ENCODE measurements at regions not wholly inside any gene's neighbourhood (a gene's known extent, or its start where the extent isn't known, plus 50 kb on each side); places are given as distances from the start of the nearest gene placed in this dataset.

DNA sequence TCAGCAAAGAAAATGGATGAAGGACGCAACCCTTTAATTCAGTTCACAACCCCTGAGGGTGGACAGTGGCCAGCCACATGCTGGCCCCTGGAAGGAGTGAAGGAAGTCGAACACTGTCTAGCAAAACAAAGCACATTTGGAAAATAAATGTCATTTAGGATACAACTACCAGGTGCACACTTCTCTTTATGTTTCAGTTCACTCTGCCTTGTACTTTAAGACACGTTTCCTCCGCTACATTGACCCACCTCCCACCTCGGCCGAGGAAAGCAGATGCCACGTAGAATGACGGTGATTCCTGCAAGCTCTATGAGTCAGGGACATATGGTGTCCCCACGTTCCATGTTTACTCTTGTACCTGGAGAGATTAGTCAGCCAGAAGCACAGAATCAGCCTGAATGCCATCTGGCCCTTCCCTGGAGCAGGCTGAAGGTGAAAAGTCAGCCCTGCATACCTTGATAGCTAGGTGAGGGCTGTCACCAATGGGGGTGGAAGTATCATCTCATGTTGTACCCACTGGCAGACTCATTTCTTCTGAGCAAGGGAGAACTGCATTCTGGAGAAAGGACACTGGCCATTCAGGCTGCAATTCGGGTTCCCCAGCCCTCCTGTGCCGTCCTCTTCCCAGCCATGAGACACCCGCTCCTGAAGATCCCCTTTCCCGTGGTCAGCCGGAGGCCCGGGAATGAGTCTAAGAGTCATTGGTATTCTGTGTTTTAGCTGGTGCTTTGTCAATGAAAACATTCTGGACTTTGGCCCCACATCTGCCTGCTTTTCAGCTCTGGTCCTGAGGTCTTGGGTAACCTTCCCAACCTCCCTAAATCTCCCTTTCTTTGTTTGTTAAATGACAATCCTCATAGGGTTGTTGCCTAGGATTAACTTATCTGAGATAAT, 60.6 kb downstream of the FOXA2 start (continued):
- TF ChIP-seq RXRA (CRISPR knock-in tag; IDR thresholded peaks at IDR 0.05), result peak; percentile 77
- no peak for TF ChIP-seq ZNF225 (CRISPR knock-in tag; IDR thresholded peaks at IDR 0.05)
- TF ChIP-seq ZFP62 (CRISPR knock-in tag; IDR thresholded peaks at IDR 0.05), result no peak
- TF ChIP-seq ZNF431 (CRISPR knock-in tag; IDR thresholded peaks at IDR 0.05; ENCODE audit: borderline replicate concordance, low read depth), result no peak
- TF ChIP-seq KDM1A (CRISPR knock-in tag; IDR thresholded peaks at IDR 0.05), result peak; percentile 47
- peak; percentile 86; the same call in 1 of the 2 replicates for TF ChIP-seq ZSCAN12 (CRISPR knock-in tag; IDR thresholded peaks at IDR 0.05)
- no peak for TF ChIP-seq NR3C1 (CRISPR knock-in tag; IDR thresholded peaks at IDR 0.05)
- TF ChIP-seq, protein P1, sequence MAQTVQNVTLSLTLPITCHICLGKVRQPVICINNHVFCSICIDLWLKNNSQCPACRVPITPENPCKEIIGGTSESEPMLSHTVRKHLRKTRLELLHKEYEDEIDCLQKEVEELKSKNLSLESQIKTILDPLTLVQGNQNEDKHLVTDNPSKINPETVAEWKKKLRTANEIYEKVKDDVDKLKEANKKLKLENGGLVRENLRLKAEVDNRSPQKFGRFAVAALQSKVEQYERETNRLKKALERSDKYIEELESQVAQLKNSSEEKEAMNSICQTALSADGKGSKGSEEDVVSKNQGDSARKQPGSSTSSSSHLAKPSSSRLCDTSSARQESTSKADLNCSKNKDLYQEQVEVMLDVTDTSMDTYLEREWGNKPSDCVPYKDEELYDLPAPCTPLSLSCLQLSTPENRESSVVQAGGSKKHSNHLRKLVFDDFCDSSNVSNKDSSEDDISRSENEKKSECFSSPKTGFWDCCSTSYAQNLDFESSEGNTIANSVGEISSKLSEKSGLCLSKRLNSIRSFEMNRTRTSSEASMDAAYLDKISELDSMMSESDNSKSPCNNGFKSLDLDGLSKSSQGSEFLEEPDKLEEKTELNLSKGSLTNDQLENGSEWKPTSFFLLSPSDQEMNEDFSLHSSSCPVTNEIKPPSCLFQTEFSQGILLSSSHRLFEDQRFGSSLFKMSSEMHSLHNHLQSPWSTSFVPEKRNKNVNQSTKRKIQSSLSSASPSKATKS (CRISPR knock-in tag; IDR thresholded peaks at IDR 0.05), result no peak
- TF ChIP-seq, protein P2, sequence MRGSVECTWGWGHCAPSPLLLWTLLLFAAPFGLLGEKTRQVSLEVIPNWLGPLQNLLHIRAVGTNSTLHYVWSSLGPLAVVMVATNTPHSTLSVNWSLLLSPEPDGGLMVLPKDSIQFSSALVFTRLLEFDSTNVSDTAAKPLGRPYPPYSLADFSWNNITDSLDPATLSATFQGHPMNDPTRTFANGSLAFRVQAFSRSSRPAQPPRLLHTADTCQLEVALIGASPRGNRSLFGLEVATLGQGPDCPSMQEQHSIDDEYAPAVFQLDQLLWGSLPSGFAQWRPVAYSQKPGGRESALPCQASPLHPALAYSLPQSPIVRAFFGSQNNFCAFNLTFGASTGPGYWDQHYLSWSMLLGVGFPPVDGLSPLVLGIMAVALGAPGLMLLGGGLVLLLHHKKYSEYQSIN (CRISPR knock-in tag; IDR thresholded peaks at IDR 0.05; ENCODE audit: borderline replicate concordance), result no peak
- TF ChIP-seq ZBTB7B (CRISPR knock-in tag; IDR thresholded peaks at IDR 0.05), result peak; percentile 90
- TF ChIP-seq ZSCAN30 (CRISPR knock-in tag; IDR thresholded peaks at IDR 0.05), result peak; percentile 81; the same call in 1 of the 2 replicates
- TF ChIP-seq ZNF30 (CRISPR knock-in tag; IDR thresholded peaks at IDR 0.05), result no peak; the same call in 1 of the 2 replicates
- TF ChIP-seq SALL2 (CRISPR knock-in tag; IDR thresholded peaks at IDR 0.05), result peak; percentile 76; the same call in 1 of the 2 replicates
- 0 out of 2 replicates have a peak, but pooled peaks have one; percentile 5 for TF ChIP-seq DDIT3 (CRISPR knock-in tag; IDR thresholded peaks at IDR 0.05)
- peak; percentile 28; the same call in 1 of the 2 replicates for TF ChIP-seq ZNF251 (CRISPR knock-in tag; IDR thresholded peaks at IDR 0.05)
- 0 out of 2 replicates have a peak, but pooled peaks have one; percentile 72 for TF ChIP-seq KLF9 (CRISPR knock-in tag; IDR thresholded peaks at IDR 0.05; ENCODE audit: low read depth)
- TF ChIP-seq, protein P3, sequence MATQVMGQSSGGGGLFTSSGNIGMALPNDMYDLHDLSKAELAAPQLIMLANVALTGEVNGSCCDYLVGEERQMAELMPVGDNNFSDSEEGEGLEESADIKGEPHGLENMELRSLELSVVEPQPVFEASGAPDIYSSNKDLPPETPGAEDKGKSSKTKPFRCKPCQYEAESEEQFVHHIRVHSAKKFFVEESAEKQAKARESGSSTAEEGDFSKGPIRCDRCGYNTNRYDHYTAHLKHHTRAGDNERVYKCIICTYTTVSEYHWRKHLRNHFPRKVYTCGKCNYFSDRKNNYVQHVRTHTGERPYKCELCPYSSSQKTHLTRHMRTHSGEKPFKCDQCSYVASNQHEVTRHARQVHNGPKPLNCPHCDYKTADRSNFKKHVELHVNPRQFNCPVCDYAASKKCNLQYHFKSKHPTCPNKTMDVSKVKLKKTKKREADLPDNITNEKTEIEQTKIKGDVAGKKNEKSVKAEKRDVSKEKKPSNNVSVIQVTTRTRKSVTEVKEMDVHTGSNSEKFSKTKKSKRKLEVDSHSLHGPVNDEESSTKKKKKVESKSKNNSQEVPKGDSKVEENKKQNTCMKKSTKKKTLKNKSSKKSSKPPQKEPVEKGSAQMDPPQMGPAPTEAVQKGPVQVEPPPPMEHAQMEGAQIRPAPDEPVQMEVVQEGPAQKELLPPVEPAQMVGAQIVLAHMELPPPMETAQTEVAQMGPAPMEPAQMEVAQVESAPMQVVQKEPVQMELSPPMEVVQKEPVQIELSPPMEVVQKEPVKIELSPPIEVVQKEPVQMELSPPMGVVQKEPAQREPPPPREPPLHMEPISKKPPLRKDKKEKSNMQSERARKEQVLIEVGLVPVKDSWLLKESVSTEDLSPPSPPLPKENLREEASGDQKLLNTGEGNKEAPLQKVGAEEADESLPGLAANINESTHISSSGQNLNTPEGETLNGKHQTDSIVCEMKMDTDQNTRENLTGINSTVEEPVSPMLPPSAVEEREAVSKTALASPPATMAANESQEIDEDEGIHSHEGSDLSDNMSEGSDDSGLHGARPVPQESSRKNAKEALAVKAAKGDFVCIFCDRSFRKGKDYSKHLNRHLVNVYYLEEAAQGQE (IDR thresholded peaks at IDR 0.05; ENCODE audit: borderline replicate concordance in 1 of 2, low read depth in 1 of 2, low read length in 2 of 2), result peak in 1 of 2 experiments; percentile 69; a peak in 2 of 4 replicates
- peak; percentile 67 for TF ChIP-seq JUND (CRISPR knock-in tag; IDR thresholded peaks at IDR 0.05)
- TF ChIP-seq ZNF580 (CRISPR knock-in tag; IDR thresholded peaks at IDR 0.05; ENCODE audit: borderline replicate concordance, low read depth), result peak; percentile 88; the same call in 1 of the 2 replicates
- no peak; the same call in 1 of the 2 replicates for TF ChIP-seq NFE2L1 (CRISPR knock-in tag; IDR thresholded peaks at IDR 0.05; ENCODE audit: borderline replicate concordance)
- peak; percentile 57; the same call in 1 of the 2 replicates for TF ChIP-seq ZNF724P (CRISPR knock-in tag; IDR thresholded peaks at IDR 0.05; ENCODE audit: borderline replicate concordance)

Measured in HepG2 (cell line).